ENCODE measurements at regions not wholly inside any gene's neighbourhood (a gene's known extent, or its start where the extent isn't known, plus 50 kb on each side); places are given as distances from the start of the nearest gene placed in this dataset.
"Not testable (repeated sequence)": the region's sequence is repeated elsewhere in the genome, so short reads cannot be mapped to it uniquely, and the experiment has no call there.

GRCh38 chr12:5096241-5096924 lies 52.7 kb downstream of the KCNA5 start:
- FAIRE-seq (peak; percentile 42), DNase-seq (ENCODE audit: low spot score) (peak; percentile 83)

- DNase-seq (ENCODE audit: low spot score) (no peak), FAIRE-seq (no peak)
Observed at GRCh38 chr12:5097786-5098185, 54.1 kb downstream of the KCNA5 start.

GRCh38 chr12:5099136-5099535 lies 55.5 kb downstream of the KCNA5 start:
- FAIRE-seq (no peak), DNase-seq (ENCODE audit: low spot score) (no peak)

GRCh38 chr12:5099591-5099990 lies 55.9 kb downstream of the KCNA5 start:
- FAIRE-seq = no peak
- no peak for DNase-seq (ENCODE audit: low spot score)

GRCh38 chr12:5101686-5102085 lies 58.0 kb downstream of the KCNA5 start:
- DNase-seq (ENCODE audit: low spot score) (no peak), FAIRE-seq (no peak)

GRCh38 chr12:5102261-5102789 lies 58.6 kb downstream of the KCNA5 start:
- no peak for FAIRE-seq

GRCh38 chr12:5102806-5103205 lies 59.1 kb downstream of the KCNA5 start:
- DNase-seq (ENCODE audit: low spot score) = no peak
- no peak for FAIRE-seq

More at GRCh38 chr12:5102261-5102789, 58.6 kb downstream of the KCNA5 start:
- DNase-seq (ENCODE audit: low spot score) = no peak

GRCh38 chr12:5110345-5110744 lies 66.7 kb downstream of the KCNA5 start:
- FAIRE-seq = no peak
- DNase-seq (ENCODE audit: low spot score) = no peak

GRCh38 chr12:5114436-5114835 lies 70.8 kb downstream of the KCNA5 start:
- no peak for DNase-seq (ENCODE audit: low spot score)
- no peak for FAIRE-seq

- FAIRE-seq; DNase-seq (ENCODE audit: low spot score): not testable (repeated sequence)
Observed at GRCh38 chr12:5121784-5122183, 78.1 kb downstream of the KCNA5 start.

- not testable (repeated sequence) for FAIRE-seq; DNase-seq (ENCODE audit: low spot score)
Observed at GRCh38 chr12:5122256-5122831, 78.7 kb downstream of the KCNA5 start.

- DNase-seq (ENCODE audit: low spot score) (peak; percentile 47), FAIRE-seq (no peak)
Observed at GRCh38 chr12:5123921-5124320, 80.2 kb downstream of the KCNA5 start.

- FAIRE-seq (no peak), DNase-seq (ENCODE audit: low spot score) (no peak)
Observed at GRCh38 chr12:5124401-5124800, 80.7 kb downstream of the KCNA5 start.

GRCh38 chr12:5134861-5135525 lies 91.3 kb downstream of the KCNA5 start:
- DNase-seq (ENCODE audit: low spot score) = no peak
- no peak for FAIRE-seq

- FAIRE-seq = no peak
Observed at GRCh38 chr12:5138256-5138655, 94.6 kb downstream of the KCNA5 start.

GRCh38 chr12:5138845-5139244 lies 95.2 kb downstream of the KCNA5 start:
- DNase-seq (ENCODE audit: low spot score) (no peak), FAIRE-seq (no peak)

More at GRCh38 chr12:5138256-5138655, 94.6 kb downstream of the KCNA5 start:
- DNase-seq (ENCODE audit: low spot score) = no peak

- DNase-seq (ENCODE audit: low spot score) = no peak
Observed at GRCh38 chr12:5139751-5140150, 96.1 kb downstream of the KCNA5 start.

GRCh38 chr12:5140190-5140589 lies 96.5 kb downstream of the KCNA5 start:
- no peak for DNase-seq (ENCODE audit: low spot score)
- no peak for FAIRE-seq

More at GRCh38 chr12:5139751-5140150, 96.1 kb downstream of the KCNA5 start:
- FAIRE-seq = no peak

- FAIRE-seq = no peak
Observed at GRCh38 chr12:5148880-5149279, 105.2 kb downstream of the KCNA5 start.

GRCh38 chr12:5154091-5154490 lies 110.4 kb downstream of the KCNA5 start:
- DNase-seq (ENCODE audit: low spot score) = no peak

More at GRCh38 chr12:5148880-5149279, 105.2 kb downstream of the KCNA5 start:
- DNase-seq (ENCODE audit: low spot score) = no peak

GRCh38 chr12:5155866-5156265 lies 112.2 kb downstream of the KCNA5 start:
- FAIRE-seq = no peak
- no peak for DNase-seq (ENCODE audit: low spot score)

More at GRCh38 chr12:5154091-5154490, 110.4 kb downstream of the KCNA5 start:
- no peak for FAIRE-seq

GRCh38 chr12:5160827-5161226 lies 117.1 kb downstream of the KCNA5 start:
- FAIRE-seq (no peak), DNase-seq (ENCODE audit: low spot score) (no peak)

Data from RCC 7860 (cell line).